MCF 10A (cell line): ENCODE measurements at regions not wholly inside any gene's neighbourhood (a gene's known extent, or its start where the extent isn't known, plus 50 kb on each side); places are given as distances from the start of the nearest gene placed in this dataset.

Source experiments
- BruUV-seq: library from RNA; stranded (reverse); fragments of 400-500 nt; replicated peaks from 2 replicates; lab custom pipeline; 2021; lab: Mats Ljungman, UMichigan
- CTCF ChIA-PET: fragments of 300-600 bp; sonication (Branson Sonifier 250); formaldehyde crosslinking; extraction: SDS; loops from one replicate; lab custom pipeline; 2021; ENCODE audit warnings: antibody characterized with exemption, inconsistent platforms; lab: Yijun Ruan, JAX
- POLR2A ChIA-PET: fragments of 300-600, 350-650 bp; sonication (Branson Sonifier 250); formaldehyde crosslinking; extraction: SDS; loops from one replicate; lab custom pipeline; 2020; ENCODE audit warnings: antibody characterized with exemption, inconsistent platforms; lab: Yijun Ruan, JAX
- DNase-seq: peaks from one replicate; pipeline ENCODE4 v3.0.0-alpha.2; 2018; ENCODE audit not compliant: unreplicated experiment
- H3K27ac Mint-ChIP-seq: one replicate; pipeline ENCODE4 v1.8.0; 2022; ENCODE audit warnings: mild to moderate bottlenecking, low read depth, mixed read lengths; ENCODE audit not compliant: unreplicated experiment
- H3K27me3 Mint-ChIP-seq: one replicate; pipeline ENCODE4 v1.8.0; 2022; ENCODE audit warnings: mixed read lengths; ENCODE audit not compliant: insufficient read depth, unreplicated experiment
- H3K36me3 Mint-ChIP-seq: one replicate; pipeline ENCODE4 v1.8.0; 2022; ENCODE audit warnings: mild to moderate bottlenecking, moderate library complexity, mixed read lengths; ENCODE audit not compliant: insufficient read depth, unreplicated experiment
- H3K4me1 Mint-ChIP-seq: one replicate; pipeline ENCODE4 v1.8.0; 2022; ENCODE audit warnings: mixed read lengths; ENCODE audit not compliant: insufficient read depth, unreplicated experiment
- H3K4me3 Mint-ChIP-seq: one replicate; pipeline ENCODE4 v1.8.0; 2022; ENCODE audit warnings: mild to moderate bottlenecking, moderate library complexity, mixed read lengths; ENCODE audit not compliant: unreplicated experiment
- H3K9me3 Mint-ChIP-seq: one replicate; pipeline ENCODE4 v1.8.0; 2022; ENCODE audit warnings: mixed read lengths; ENCODE audit not compliant: unreplicated experiment
- CTCF ChIP-seq: fragments of 200-600 bp; IDR thresholded peaks from one replicate; pipeline ENCODE4 v1.8.0; 2022; ENCODE audit warnings: antibody characterized with exemption, mild to moderate bottlenecking; ENCODE audit not compliant: unreplicated experiment
- intact Hi-C: fragments of 100-400 bp; cut with micrococcal nuclease; formaldehyde crosslinking; loops from 2 replicates; pipeline ENCODE4 v1.14.1; 2022

GRCh38 chr1:70633004-70633403, 221.9 kb downstream of the CTH start:
- Mint-ChIP-seq H3K4me3 (no peak overlapping the region), H3K27me3 (peaks cover 26% of the 10 kb centered on the region), H3K4me1 (no peaks in the 10 kb centered on the region), H3K36me3 (no peaks in the 10 kb centered on the region), H3K27ac (no peak overlapping the region), H3K9me3 (no peaks in the 10 kb centered on the region)
- no peak for DNase-seq
- BruUV-seq = no TSS peak
- CTCF ChIA-PET = no interaction called here
- POLR2A ChIA-PET = no interaction called here
- intact Hi-C loops = no loop called here
- TF ChIP-seq CTCF = no peak

GRCh38 chr1:70635868-70636267, 224.8 kb downstream of the CTH start:
- POLR2A ChIA-PET = no interaction called here
- H3K4me3 Mint-ChIP-seq = no peak overlapping the region

GRCh38 chr1:70641868-70642267, 230.8 kb downstream of the CTH start:
- TF ChIP-seq CTCF = no peak
- Mint-ChIP-seq H3K4me1 (no peaks in the 10 kb centered on the region), H3K36me3 (no peaks in the 10 kb centered on the region), H3K4me3 (no peak overlapping the region), H3K27ac (no peak overlapping the region), H3K9me3 (no peaks in the 10 kb centered on the region), H3K27me3 (no peaks in the 10 kb centered on the region)
- no peak for DNase-seq
- intact Hi-C loops = no loop called here
- ChIA-PET POLR2A (no interaction called here), CTCF (no interaction called here)
- BruUV-seq = no TSS peak

More at GRCh38 chr1:70635868-70636267, 224.8 kb downstream of the CTH start:
- H3K9me3 Mint-ChIP-seq = no peaks in the 10 kb centered on the region
- H3K36me3 Mint-ChIP-seq = no peaks in the 10 kb centered on the region
- no TSS peak for BruUV-seq
- no peak for TF ChIP-seq CTCF
- intact Hi-C loops = no loop called here
- no peak overlapping the region for H3K27ac Mint-ChIP-seq
- H3K4me1 Mint-ChIP-seq = no peaks in the 10 kb centered on the region
- CTCF ChIA-PET = no interaction called here
- DNase-seq = no peak
- H3K27me3 Mint-ChIP-seq = peaks cover 26% of the 10 kb centered on the region

GRCh38 chr1:70656361-70656760, 245.3 kb downstream of the CTH start:
- TF ChIP-seq CTCF = no peak
- CTCF ChIA-PET = no interaction called here
- Mint-ChIP-seq H3K27ac (no peak overlapping the region), H3K4me1 (no peaks in the 10 kb centered on the region), H3K9me3 (no peaks in the 10 kb centered on the region), H3K27me3 (peaks cover 34% of the 10 kb centered on the region), H3K4me3 (no peak overlapping the region), H3K36me3 (no peaks in the 10 kb centered on the region)
- DNase-seq = no peak
- BruUV-seq = no TSS peak
- intact Hi-C loops = no loop called here
- POLR2A ChIA-PET = no interaction called here
